ENCODE measurements at regions not wholly inside any gene's neighbourhood (a gene's known extent, or its start where the extent isn't known, plus 50 kb on each side); places are given as distances from the start of the nearest gene placed in this dataset.
"Not testable (repeated sequence)": the region's sequence is repeated elsewhere in the genome, so short reads cannot be mapped to it uniquely, and the experiment has no call there.

DNA sequence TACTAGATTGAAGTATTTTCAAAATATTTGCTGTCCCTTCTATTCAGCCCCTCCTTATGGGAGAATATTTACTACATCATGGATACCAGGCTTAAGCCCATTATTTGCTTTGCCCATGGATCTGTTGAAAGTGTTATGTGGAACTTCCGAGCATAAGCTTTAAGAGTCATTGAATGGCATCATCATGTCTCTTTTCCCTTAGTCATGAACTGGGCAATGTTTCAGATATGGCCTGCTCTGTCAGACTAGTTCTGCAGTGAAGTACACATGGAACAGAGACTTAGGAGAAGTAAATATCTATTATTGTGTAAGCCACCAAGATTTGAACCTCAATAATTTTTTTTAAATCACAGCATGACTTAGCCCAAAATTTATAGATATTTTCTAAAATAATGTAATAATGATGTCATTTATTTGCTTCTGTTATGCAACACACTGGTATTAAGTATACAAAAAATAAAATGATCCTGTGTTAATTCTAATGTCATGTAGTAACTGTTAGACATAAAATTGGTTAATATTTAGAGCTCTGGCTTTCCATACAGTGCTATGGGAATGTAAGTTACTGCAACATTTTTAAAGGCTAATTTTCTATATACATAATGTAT, 1097.3 kb downstream of the SLC16A7 start:
- no peak for ATAC-seq
- no peak for DNase-seq
- intact Hi-C loops (cut with micrococcal nuclease): no loop called here

DNA sequence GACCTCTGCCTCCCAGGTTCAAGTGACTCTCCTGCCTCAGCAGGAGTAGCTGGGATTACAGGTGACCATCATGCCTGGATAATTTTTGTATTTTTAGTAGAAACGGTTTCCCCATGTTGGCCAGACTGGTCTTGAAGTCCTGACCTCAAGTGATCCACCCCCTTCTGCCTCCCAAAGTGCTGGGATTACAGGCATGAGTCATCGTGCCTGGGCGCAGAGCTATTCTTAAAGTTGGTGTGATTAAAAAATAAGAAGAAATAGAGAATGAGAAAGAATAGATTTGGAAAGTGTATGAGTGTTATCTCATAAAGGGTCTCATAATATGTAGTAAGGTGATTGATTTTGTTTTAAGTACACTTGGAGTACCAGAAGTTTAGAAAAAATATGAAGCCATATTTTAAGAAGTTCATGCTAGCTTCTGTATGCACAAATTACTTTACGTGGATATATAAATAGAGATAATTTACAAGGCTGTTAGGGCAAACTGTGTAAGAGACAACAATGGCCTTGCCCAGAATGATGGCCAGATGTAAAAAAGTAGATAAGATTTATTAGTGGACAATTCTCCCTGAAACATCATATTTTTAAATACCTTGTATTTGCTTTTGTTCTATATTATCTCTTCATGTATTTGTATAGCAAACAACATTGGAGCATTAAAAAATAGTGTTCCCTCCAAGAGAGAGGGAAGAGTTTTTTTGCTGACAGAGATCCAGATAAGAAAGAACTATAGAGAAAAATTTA, 1108.5 kb downstream of the SLC16A7 start:
- no peak for DNase-seq
- no peak for ATAC-seq
- intact Hi-C loops (cut with micrococcal nuclease): no loop called here

DNA sequence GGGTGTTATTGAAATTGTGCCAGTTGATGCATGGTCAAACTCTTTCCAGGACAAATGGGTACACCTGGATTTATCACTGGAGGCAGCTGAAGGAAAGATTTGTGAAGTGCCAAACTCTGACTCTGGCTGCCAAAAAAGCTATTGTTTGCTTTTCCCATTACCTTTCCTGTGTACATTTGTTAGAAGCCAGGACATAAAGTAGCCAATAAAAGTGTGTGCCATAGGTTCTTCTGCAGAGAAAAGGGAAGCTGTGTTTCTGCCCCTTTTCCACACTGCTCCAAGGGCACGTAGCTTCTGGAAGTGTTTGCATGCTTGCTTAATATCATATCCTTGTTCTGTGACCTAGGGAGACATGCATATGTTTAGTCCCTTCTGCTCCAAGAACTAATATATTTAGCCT, 1114.4 kb downstream of the SLC16A7 start:
- DNase-seq (no peak), ATAC-seq (no peak)
- intact Hi-C loops (cut with micrococcal nuclease): no loop called here

DNA sequence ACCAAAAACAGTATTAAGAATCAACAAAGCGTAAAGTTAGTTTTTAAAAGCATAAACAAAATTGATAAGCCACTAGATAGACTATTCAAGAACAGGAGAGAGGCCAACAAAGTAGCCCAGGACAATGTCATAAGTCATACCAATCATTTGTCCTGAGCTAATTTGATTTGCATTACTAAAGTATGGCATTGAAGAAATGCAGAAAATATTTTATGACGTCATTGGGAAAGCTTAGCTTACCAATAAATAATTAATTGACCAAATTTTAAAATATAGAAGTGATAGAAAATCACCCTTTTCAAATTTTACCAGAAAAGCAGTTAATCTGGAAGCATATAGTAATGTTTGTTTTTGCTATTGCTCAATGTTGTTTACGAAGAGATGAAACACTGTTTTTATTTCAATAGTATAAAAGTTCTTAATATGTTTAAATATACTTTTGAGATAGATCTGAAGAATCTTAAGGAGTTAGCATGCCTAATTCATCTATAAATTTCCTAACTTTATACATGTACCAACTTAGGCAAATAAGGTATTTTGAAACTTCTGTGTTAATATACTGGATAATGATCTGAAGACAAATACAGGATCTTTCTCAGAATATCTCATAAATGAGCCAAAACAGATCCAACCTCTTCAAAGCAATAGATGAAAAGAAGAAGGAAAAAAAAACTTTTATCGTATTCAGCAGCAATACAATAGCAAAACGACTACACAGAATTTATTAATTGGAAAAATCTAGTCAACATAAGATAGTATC, 1118.5 kb downstream of the SLC16A7 start:
- ATAC-seq (no peak), DNase-seq (no peak)
- intact Hi-C loops (cut with micrococcal nuclease): no loop called here

DNA sequence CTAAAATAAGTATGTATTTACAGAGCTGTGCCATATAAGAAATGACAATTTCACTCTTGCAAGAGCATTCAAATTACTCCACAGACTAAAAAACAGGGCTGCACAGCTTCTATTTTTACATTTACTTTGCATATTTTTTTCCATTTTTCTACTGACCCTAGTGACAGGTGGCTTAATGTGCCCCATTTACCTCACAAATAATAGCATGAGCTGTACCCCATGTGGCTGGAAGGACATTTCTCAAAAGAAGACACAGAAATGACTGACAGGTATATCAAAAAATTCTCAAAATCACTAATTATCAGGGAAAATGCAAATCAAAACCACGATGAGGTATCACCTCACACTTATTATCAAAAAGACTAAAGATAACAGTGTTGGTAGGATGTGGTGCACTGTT, 1128.6 kb downstream of the SLC16A7 start:
- ATAC-seq (no peak), DNase-seq (no peak)
- intact Hi-C loops (cut with micrococcal nuclease): no loop called here

DNA sequence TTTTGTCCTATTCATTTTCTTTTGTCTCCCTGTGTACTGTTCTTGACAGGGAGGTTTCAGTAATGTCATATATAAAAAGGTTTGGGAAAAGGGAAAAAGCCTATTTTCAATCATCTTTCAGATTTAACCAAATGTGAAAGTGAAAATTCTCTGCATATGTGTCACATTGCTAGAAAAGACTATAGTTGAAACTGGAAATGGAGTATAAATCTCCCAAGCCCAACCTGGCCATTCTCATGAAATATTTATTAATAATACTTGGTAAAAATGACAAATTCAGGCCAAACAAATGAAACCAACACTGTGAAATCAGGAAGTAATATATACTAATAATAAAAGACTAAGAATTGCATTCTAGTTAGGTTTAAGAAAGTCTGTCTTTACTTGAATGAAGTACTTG, 1129.2 kb downstream of the SLC16A7 start:
- no peak for ATAC-seq
- intact Hi-C loops (cut with micrococcal nuclease): no loop called here
- DNase-seq: no peak

DNA sequence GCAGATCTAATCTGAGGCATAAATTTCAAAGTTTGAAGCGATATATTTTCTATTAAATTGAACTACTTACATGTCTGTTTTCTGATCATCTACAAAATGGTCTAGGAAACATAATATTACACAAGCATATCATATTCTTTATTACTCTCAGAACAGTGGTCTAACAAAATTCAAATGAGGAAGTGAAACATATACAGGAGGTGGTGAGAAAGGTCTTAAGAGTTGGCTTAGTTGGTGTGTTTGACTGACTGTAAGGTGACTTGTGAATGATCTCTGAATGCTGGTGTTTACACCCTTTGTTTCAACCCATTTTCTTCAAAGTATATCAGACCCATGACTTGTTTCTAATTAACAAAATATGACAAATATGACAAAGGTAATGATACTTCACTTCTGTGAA, 1156.8 kb downstream of the SLC16A7 start:
- intact Hi-C loops (cut with micrococcal nuclease): no loop called here
- DNase-seq (no peak), ATAC-seq (no peak)

DNA sequence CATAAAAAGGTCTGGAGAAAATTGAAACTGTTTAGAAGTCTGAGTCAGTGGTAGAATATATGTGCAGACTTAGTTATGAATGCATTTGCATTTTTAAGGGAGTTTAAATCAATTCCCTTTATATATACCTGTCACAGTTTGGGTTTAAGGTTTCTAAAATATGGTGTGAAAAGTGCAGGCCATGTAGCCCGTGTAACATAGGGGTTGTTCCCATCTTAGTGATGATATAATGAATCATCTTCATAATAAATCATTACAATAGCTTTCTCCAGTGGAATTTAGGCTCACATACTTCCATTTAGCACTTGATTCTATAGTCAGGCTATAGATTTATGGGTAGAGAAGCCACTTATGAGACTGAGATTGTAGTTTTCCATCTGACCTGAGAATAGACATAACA, 1162.4 kb downstream of the SLC16A7 start:
- ATAC-seq: no peak
- intact Hi-C loops (cut with micrococcal nuclease): no loop called here
- DNase-seq: no peak

DNA sequence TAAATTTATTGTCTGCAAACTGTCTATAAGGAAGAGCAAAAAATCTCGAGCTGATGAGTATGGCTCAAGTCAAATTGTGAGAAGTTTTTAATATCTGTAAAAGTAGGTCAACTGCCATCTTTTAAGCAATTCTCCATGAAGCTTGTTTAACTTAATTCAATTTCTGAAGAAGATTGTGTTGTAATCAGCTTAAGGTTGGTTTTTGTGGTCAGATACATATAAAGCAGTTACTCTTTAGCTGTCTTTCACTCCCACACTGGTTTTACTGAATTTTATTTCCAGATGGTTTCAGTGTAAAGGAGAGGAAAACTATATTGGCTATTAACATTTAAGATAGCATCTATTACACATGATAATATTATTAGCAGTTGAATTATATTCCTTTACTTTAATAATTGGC, 1165.1 kb downstream of the SLC16A7 start:
- DNase-seq: no peak
- intact Hi-C loops (cut with micrococcal nuclease): no loop called here
- no peak for ATAC-seq

DNA sequence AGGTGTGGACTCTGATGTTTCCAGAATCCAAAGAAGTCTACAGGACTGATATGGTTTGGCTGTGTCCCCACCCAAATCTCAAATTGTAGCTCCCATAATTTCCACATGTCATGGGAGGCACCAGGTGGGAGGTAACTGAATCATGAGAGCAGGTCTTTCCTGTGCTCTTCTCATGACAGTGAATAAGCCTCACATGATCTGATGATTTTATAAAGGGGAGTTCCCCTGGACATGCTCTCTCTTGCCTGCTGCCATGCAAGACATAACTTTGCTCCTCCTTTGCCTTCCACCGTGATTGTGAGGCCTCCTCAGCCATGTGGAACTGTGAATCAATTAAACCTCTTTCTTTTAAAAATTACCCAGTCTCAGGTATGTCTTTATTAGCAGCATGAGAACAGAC, 1205.3 kb downstream of the SLC16A7 start:
- intact Hi-C loops (cut with micrococcal nuclease); DNase-seq; ATAC-seq: not testable (repeated sequence)

DNA sequence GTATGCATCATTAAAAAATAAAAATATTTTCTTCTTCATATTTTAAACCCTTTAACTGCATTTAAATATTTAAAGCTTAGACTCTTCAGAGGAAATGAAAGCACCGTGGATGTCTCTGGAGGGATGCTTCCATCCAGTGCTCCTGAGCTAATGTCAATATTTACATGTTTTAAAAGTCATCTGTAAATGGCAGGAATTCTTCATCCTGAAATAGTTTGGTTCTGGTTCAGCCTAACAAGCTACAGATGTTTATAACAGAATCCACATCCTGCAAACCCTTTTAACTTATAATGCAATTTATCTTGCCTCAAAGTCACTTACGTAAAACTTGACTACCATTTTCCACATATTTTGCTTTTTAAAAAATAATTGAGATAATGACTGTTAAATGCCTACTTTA, 1207.3 kb downstream of the SLC16A7 start:
- DNase-seq (no peak), ATAC-seq (no peak)
- intact Hi-C loops (cut with micrococcal nuclease): no loop called here

DNA sequence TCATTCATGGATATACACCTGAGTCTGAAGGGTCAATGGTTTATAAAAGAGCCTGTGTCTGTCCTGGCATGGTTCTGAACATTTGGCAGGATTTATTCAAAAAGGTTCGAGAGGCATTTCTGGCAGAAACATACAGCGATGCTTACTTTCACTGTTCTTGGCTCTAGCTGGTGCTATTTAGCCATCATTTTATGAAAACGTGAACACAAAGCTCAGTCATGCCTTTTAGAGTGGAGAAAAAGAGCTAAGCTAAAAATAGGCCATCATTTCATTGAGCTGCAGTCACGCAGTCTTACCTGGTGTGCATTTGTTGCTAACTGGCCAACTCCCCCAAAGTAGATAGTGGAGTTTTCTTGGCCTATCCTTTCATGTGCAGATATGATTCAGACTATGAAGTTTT, 1209.5 kb downstream of the SLC16A7 start:
- intact Hi-C loops (cut with micrococcal nuclease): no loop called here
- ATAC-seq: no peak
- no peak for DNase-seq

DNA sequence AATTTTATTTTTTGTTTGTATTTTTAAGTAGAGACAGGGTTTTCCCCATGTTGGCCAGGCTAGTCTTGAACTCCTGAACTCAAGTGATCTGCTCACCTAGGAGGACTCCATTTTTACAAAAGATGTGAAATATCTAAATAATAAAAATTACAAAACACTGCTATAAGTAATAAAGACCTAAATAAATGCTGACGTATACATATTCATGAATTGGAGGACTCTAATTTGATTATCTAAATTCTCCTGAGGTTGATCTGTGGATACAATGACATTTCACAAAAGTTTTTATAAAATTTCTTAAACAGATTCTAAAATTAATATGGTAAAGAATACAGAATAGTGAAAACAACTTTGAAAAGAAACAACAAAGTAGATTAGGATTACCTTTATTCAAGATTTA, 1224.0 kb downstream of the SLC16A7 start:
- no peak for DNase-seq
- intact Hi-C loops (cut with micrococcal nuclease): no loop called here
- ATAC-seq: no peak

DNA sequence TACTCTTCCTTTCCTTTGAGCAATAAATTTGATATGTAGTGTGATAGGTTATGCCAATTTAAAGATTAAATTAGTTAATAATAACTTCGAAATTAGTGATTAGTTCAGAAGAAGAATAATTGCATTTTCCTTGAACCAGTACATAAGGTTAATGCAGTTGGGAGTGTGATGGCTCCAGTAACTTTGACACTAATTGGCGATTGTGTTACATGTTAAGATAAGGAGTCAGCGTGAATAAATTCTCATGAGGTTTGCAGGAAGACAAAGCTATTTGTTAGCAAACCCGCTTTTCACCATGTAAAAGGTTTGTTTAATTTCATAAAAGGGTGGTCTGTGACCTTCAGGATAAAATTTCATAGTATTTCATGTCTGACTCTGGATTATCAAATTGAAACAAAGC, 1226.8 kb downstream of the SLC16A7 start:
- DNase-seq: no peak
- intact Hi-C loops (cut with micrococcal nuclease): no loop called here
- ATAC-seq: no peak

DNA sequence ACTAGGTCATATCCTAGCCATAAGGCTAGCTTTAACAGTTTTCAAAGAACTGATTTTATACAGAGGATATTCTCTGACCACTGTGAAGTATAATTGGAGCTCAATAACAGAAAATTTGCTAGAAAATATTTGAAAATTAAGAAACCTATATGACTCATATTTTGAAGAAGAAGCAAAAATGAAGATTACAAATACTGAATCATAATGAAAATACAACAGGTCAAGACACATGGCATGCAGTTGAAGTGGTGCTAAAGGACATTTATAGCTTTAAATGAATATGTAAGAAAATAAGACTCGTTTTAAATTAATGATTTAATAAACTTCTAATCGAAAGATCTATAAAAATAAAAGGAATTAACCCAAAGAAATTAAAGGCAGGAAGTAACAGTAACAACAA, 1234.6 kb downstream of the SLC16A7 start:
- no peak for ATAC-seq
- DNase-seq: no peak
- intact Hi-C loops (cut with micrococcal nuclease): no loop called here

DNA sequence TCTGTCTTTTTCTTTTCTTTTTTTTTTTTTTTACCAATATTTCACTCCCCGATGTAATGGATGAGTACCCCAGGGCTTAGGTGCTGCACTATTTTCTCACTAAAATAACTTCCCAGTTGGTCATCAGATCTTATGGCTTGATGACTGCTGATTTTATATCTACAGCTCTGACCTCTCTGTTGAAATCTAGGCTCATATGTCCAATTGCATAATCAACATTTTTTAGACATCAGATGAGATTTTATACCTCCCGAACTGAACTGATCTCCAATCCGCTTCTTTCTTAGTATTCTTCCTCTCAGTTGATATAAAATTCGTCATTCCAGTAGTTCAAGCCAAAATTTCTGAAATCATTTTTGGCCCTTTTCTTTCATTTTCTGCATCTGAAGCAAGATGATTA, 1236.5 kb downstream of the SLC16A7 start:
- intact Hi-C loops (cut with micrococcal nuclease): no loop called here
- DNase-seq (no peak), ATAC-seq (no peak)

DNA sequence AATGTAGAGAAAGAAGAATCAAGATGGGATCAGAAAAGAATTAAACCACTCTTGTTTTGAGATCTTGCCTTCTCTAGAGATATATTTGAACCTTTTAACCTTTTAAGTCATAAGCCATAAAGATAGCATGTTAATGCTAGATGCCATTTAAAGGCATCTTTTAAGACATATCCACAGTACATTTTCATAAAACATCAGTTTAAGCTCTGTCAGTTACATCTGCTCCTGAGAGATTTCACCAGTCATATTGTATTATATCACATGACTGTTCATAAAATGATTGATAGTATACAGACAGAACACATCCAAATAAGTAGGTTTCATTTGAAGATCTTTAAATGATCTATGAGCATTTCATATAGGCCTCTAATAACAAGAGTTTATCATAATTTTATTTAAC, 1238.5 kb downstream of the SLC16A7 start:
- ATAC-seq: no peak
- no peak for DNase-seq
- intact Hi-C loops (cut with micrococcal nuclease): no loop called here

DNA sequence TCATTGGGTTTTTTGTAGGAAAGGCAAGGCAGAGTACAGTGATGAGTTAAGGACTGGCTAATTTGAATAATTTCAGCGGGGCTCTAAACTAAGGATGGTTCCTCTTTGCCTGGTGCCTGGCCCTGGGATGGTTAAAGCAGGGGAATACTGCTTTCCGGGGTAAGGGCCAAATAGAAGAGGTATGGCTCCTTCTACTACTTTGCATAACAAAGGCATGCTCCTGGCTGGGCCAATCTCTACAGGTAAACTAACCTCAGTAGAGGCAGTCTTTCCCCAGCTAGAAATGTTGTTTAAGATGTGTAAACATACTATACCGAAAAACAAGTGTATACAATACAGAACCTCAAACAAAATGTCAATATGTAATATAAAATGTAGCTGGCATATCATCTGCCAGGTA, 1239.0 kb downstream of the SLC16A7 start:
- DNase-seq (no peak), ATAC-seq (no peak)
- intact Hi-C loops (cut with micrococcal nuclease): no loop called here

DNA sequence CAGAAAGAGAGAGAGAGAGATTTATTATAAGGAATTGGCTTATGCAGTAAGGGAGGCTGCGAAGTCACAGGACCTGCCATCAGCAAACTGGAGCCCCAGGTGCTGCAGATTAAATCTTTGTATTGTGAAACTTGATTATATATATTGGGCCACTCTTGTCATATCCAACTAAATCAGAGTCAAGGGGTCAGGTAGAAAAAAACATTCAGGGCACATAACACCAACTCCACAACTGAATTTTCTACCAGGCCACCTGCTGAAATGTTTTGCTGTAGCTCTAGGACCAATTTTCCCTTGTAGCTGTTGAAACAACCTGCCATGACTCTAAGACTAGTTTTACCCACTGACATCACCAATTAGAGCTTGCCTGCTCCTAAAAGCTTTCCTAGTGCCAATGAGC, 1240.8 kb downstream of the SLC16A7 start:
- DNase-seq: no peak
- no peak for ATAC-seq
- intact Hi-C loops (cut with micrococcal nuclease): no loop called here

DNA sequence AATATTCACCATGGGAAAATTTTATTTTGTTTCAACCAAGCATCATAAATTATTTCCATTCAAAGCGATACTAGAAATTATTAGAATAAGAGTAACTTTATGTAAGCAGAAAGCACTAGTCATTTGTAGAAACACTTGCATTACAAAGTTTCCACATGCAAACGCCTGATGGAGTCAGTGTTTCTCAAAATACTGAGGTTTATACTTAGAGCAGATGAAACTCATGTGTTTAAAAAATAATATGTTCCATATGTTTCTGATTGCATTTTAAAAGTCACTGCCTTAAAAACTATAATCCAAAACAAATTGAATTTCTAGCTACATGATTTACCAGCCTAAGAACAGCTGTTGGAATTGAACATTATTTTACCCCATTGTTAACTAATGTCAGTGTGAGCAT, 1246.4 kb downstream of the SLC16A7 start:
- no peak for ATAC-seq
- no peak for DNase-seq
- intact Hi-C loops (cut with micrococcal nuclease): no loop called here

DNA sequence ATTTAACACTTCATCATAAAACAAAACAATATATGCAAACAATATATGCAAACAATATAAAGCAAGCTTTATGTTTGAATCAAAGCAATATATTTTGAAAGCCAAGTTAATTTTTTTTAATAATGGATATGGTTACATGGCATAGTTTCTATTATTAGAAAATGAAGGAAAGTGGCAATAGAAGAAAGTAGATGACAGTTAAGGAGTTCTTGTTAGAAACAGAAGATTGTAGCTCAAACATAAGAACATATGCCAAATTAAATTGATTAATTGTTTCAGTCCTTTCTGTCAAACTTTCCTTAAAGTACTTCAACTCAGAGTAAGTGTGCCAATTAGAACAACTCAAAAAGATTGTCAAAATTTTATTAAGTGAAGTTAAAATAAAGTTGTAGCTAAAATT, 1248.3 kb downstream of the SLC16A7 start:
- ATAC-seq (no peak), DNase-seq (no peak)
- intact Hi-C loops (cut with micrococcal nuclease): no loop called here

All from left ventricle myocardium superior (tissue), 1 donor.